Endothelial cell of umbilical vein (primary cell): ENCODE measurements at regions not wholly inside any gene's neighbourhood (a gene's known extent, or its start where the extent isn't known, plus 50 kb on each side); places are given as distances from the start of the nearest gene placed in this dataset.

Source experiments
- CTCF ChIP-seq, 2 donors: IDR thresholded peaks; 1 replicate in 1 of 2; 2 replicates in 1 of 2; pipeline ENCODE4 v1.5.1; 2011; ENCODE audit warnings: low read length in 2 of 2, mild to moderate bottlenecking in 2 of 2, moderate library complexity in 2 of 2, control low read depth in 1 of 2, inconsistent platforms in 1 of 2, low read depth in 1 of 2; ENCODE audit not compliant: insufficient read depth in 1 of 2; ENCODE audit errors: extremely low read depth in 1 of 2
- GATA2 ChIP-seq: IDR thresholded peaks from 2 replicates; pipeline ENCODE4 v1.7.0; 2011; ENCODE audit warnings: low read depth, mild to moderate bottlenecking, moderate library complexity, mixed read lengths, low read length; ENCODE audit not compliant: insufficient read length, insufficient read depth
- POLR2AphosphoS5 ChIP-seq: IDR thresholded peaks from 2 replicates; pipeline ENCODE4 v1.6.1; 2012; ENCODE audit warnings: low read depth, mild to moderate bottlenecking, control low read depth, low read length, moderate library complexity; ENCODE audit not compliant: insufficient read depth

GRCh38 chrX:87063642-87064041 is 454.0 kb upstream of the KLHL4 start:
- no peak for TF ChIP-seq POLR2AphosphoS5
- no peak for TF ChIP-seq GATA2
- no peak for TF ChIP-seq CTCF (IDR thresholded peaks at IDR 0.05; ENCODE audit: extremely low read depth in 1 of 2, insufficient read depth in 1 of 2, low read depth in 1 of 2, low read length in 2 of 2)
